Mucosa of descending colon (tissue), 3 donors: ENCODE measurements at regions not wholly inside any gene's neighbourhood (a gene's known extent, or its start where the extent isn't known, plus 50 kb on each side); places are given as distances from the start of the nearest gene placed in this dataset.

ENCODE experiments used
- ATAC-seq: fragments of 200-7000 bp; cut with Tn5 transposase; one replicate; pipeline ENCODE4 v1.9.1; 2020; ENCODE audit warnings: mild to moderate bottlenecking, moderate library complexity
- DNase-seq, 3 donors: peaks; one replicate each; pipeline ENCODE4 v3.0.0-alpha.2; 2020
- H3K36me3 ChIP-seq: fragments of 200-600 bp; one replicate; pipeline ENCODE4 v1.8.0; 2021; ENCODE audit warnings: low read depth, mild to moderate bottlenecking
- H3K4me1 ChIP-seq: fragments of 200-600 bp; one replicate; pipeline ENCODE4 v1.8.0; 2021; ENCODE audit warnings: low read depth, mild to moderate bottlenecking
- H3K4me3 ChIP-seq: fragments of 200-600 bp; one replicate; pipeline ENCODE4 v1.8.0; 2021; ENCODE audit warnings: mild to moderate bottlenecking
- H3K9me3 ChIP-seq: fragments of 200-600 bp; one replicate; pipeline ENCODE4 v1.8.0; 2021; ENCODE audit warnings: mild to moderate bottlenecking
- CTCF ChIP-seq: fragments of 200-600 bp; IDR thresholded peaks from one replicate; pipeline ENCODE4 v1.8.0; 2022; ENCODE audit warnings: antibody characterized with exemption, mild to moderate bottlenecking
- intact Hi-C, 2 donors: fragments of 100-400 bp; cut with DNase I in 1 of 2; cut with micrococcal nuclease in 1 of 2; formaldehyde crosslinking; loops; one replicate each; pipeline versions ENCODE4 v1.11.0 to v1.11.1; 2022; cut with DNase I, micrococcal nuclease
- donor health status: DM: no; HTN: no; CAD: no; lungs with moderate emphysema.
- donor health status: DM: no; HTN: no; CAD: no.
- donor health status: DM: no; HTN: yes; CAD: no.

GRCh38 chr18:67278984-67279383, 237.5 kb downstream of the DSEL start:
- TF ChIP-seq CTCF = no peak
- intact Hi-C loops = no loop called here
- no peak for DNase-seq
- Histone ChIP-seq H3K4me1 (no peaks in the 10 kb centered on the region), H3K9me3 (no peaks in the 10 kb centered on the region), H3K4me3 (no peak overlapping the region), H3K36me3 (no peaks in the 10 kb centered on the region)
- no peak for ATAC-seq

DNA sequence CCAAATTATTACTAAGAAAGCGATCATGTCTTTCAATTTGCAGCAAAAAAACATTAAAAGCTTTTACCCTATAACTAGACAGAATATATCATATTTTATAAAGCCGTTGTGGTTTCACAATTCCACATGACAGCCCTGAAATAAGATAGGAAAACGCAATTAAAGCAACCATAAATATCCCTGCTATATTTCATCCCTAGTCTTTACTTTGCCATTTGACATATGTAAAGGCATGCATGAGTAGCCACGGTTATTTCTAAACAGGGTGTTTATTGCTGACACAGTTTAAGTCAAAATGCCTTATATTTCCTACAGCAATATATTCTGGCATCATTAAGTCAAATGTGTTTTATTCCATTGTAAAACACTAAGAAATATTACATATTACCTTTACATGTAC, 239.9 kb downstream of the DSEL start:
- DNase-seq (no peak), ATAC-seq (no peak)
- TF ChIP-seq CTCF = no peak

GRCh38 chr18:67273288-67273687, 243.2 kb downstream of the DSEL start:
- H3K4me1 ChIP-seq = no peaks in the 10 kb centered on the region
- no peaks in the 10 kb centered on the region for H3K36me3 ChIP-seq
- H3K4me3 ChIP-seq = no peak overlapping the region
- DNase-seq = no peak
- TF ChIP-seq CTCF = no peak
- no peak for ATAC-seq
- intact Hi-C loops = no loop called here
- H3K9me3 ChIP-seq = no peaks in the 10 kb centered on the region

More for the DNA sequence above, 239.9 kb downstream of the DSEL start:
- Histone ChIP-seq H3K4me3 (no peak overlapping the region), H3K9me3 (no peaks in the 10 kb centered on the region), H3K36me3 (no peaks in the 10 kb centered on the region), H3K4me1 (no peaks in the 10 kb centered on the region)
- intact Hi-C loops = no loop called here

- H3K4me3 ChIP-seq = no peak overlapping the region
- TF ChIP-seq CTCF = no peak
- H3K4me1 ChIP-seq = no peaks in the 10 kb centered on the region
- H3K9me3 ChIP-seq = no peaks in the 10 kb centered on the region
- intact Hi-C loops = no loop called here
- no peaks in the 10 kb centered on the region for H3K36me3 ChIP-seq
- ATAC-seq (no peak), DNase-seq (no peak)
These were observed 247.3 kb downstream of the DSEL start for GRCh38 chr18:67269206-67269605.

GRCh38 chr18:67268530-67268929, 248.0 kb downstream of the DSEL start:
- Histone ChIP-seq H3K4me3 (no peak overlapping the region), H3K9me3 (no peaks in the 10 kb centered on the region), H3K4me1 (no peaks in the 10 kb centered on the region), H3K36me3 (no peaks in the 10 kb centered on the region)
- intact Hi-C loops = no loop called here
- no peak for DNase-seq
- TF ChIP-seq CTCF = no peak
- ATAC-seq = no peak
